SK-N-SH (cell line): ENCODE measurements at regions not wholly inside any gene's neighbourhood (a gene's known extent, or its start where the extent isn't known, plus 50 kb on each side); places are given as distances from the start of the nearest gene placed in this dataset.

ENCODE experiments used
- CTCF ChIA-PET: fragments of 300-600, 350-600 bp; formaldehyde crosslinking; extraction: SDS; loops from one replicate; lab custom pipeline; 2021; lab: Yijun Ruan, JAX
- POLR2A ChIA-PET: fragments of 350-600 bp; sonication (Branson Sonifier 250); formaldehyde crosslinking; extraction: SDS; loops from one replicate; lab custom pipeline; 2020; ENCODE audit warnings: antibody characterized with exemption, inconsistent platforms; lab: Yijun Ruan, JAX
- DNase-seq: peaks from one replicate; pipeline ENCODE4 v3.0.0; 2012
- H2AFZ ChIP-seq: fragments of 200-600 bp; sonication (generic); 2 replicates; pipeline ENCODE4 v1.8.1; 2016; ENCODE audit warnings: antibody characterized with exemption, mild to moderate bottlenecking, low read depth
- H3F3A ChIP-seq: fragments of 200-600 bp; sonication (generic); replicated peaks from 2 replicates; pipeline ENCODE3; 2016; ENCODE audit warnings: antibody characterized with exemption, mild to moderate bottlenecking; ENCODE audit not compliant: insufficient read depth
- H3K27ac ChIP-seq, 2 experiments: fragments of 200-500 bp in 1 of 2; fragments of 200-600 bp in 1 of 2; sonication (Bioruptor generic) in 1 of 2; sonication (generic), shearing (Covaris generic) in 1 of 2; 2 replicates each; pipeline versions ENCODE4 v1.5.1 to v1.6.1; 2014 to 2016; ENCODE audit warnings: low read depth in 2 of 2, inconsistent platforms in 1 of 2, low read length in 1 of 2, mild to moderate bottlenecking in 1 of 2, mixed read lengths in 1 of 2
- H3K27me3 ChIP-seq: fragments of 200-600 bp; sonication (generic), shearing (Covaris generic); 2 replicates; pipeline ENCODE4 v1.6.1; 2016; ENCODE audit warnings: mixed run types; ENCODE audit not compliant: insufficient read depth
- H3K36me3 ChIP-seq, 2 experiments: fragments of 200-500 bp in 1 of 2; fragments of 200-600 bp in 1 of 2; sonication (Bioruptor generic) in 1 of 2; sonication (generic) in 1 of 2; replicated peaks in 1 of 2; 2 replicates each; pipeline versions ENCODE3 to v1.5.1; 2014 to 2016; ENCODE audit warnings: low read length in 1 of 2, mild to moderate bottlenecking in 1 of 2; ENCODE audit not compliant: insufficient read depth in 2 of 2, control insufficient read depth in 1 of 2
- H3K4me1 ChIP-seq, 2 experiments: fragments of 200-500 bp in 1 of 2; fragments of 200-600 bp in 1 of 2; sonication (Bioruptor generic) in 1 of 2; sonication (generic), shearing (Covaris generic) in 1 of 2; 2 replicates each; pipeline versions ENCODE4 v1.5.1 to v1.6.1; 2014 to 2016; ENCODE audit warnings: low read depth in 1 of 2, low read length in 1 of 2, mixed run types in 1 of 2; ENCODE audit not compliant: insufficient read depth in 2 of 2, control insufficient read depth in 1 of 2
- H3K4me2 ChIP-seq: fragments of 200-600 bp; sonication (generic), shearing (Covaris generic); 2 replicates; pipeline ENCODE4 v1.6.1; 2017; ENCODE audit warnings: mixed run types
- H3K4me3 ChIP-seq, 2 experiments: fragments of 200-500 bp in 1 of 2; fragments of 200-600 bp in 1 of 2; sonication (Bioruptor generic) in 1 of 2; sonication (generic), shearing (Covaris generic) in 1 of 2; 2 replicates each; pipeline versions ENCODE4 v1.5.1 to v1.8.1; 2014 to 2016; ENCODE audit warnings: low read depth in 2 of 2, inconsistent platforms in 1 of 2, low read length in 1 of 2, mild to moderate bottlenecking in 1 of 2, mixed read lengths in 1 of 2, moderate library complexity in 1 of 2
- H3K79me2 ChIP-seq: fragments of 200-600 bp; sonication (generic); 2 replicates; pipeline ENCODE4 v1.8.1; 2017; ENCODE audit warnings: mild to moderate bottlenecking; ENCODE audit not compliant: insufficient read depth
- H3K9ac ChIP-seq: fragments of 200-600 bp; sonication (generic); 2 replicates; pipeline ENCODE4 v1.6.1; 2017; ENCODE audit warnings: mixed run types
- H3K9me2 ChIP-seq: fragments of 200-600 bp; sonication (generic); 2 replicates; pipeline ENCODE4 v1.6.1; 2017; ENCODE audit warnings: mixed run types
- H3K9me3 ChIP-seq: fragments of 200-600 bp; sonication (generic); 2 replicates; pipeline ENCODE4 v1.6.1; 2017; ENCODE audit warnings: mixed run types, mild to moderate bottlenecking, moderate library complexity
- H4K20me1 ChIP-seq: fragments of 200-600 bp; sonication (generic); 2 replicates; pipeline ENCODE4 v1.6.1; 2017; ENCODE audit warnings: mild to moderate bottlenecking, mixed run types; ENCODE audit not compliant: insufficient read depth
- CHD2 ChIP-seq: fragments of 150-350 bp; IDR thresholded peaks from 2 replicates; pipeline ENCODE4 v1.6.1; 2018; ENCODE audit warnings: low read length; ENCODE audit not compliant: partially characterized antibody
- EP300 ChIP-seq, 2 experiments: IDR thresholded peaks; 2 replicates each; pipeline versions ENCODE4 v1.4.0 to v1.6.1; 2012; ENCODE audit warnings: borderline replicate concordance in 1 of 2, low read depth in 1 of 2, low read length in 1 of 2
- EZH2phosphoT487 ChIP-seq: fragments of 200-600 bp; sonication (generic); IDR thresholded peaks from 2 replicates; pipeline ENCODE4 v1.6.1; 2017; ENCODE audit warnings: low read depth, mixed run types, mild to moderate bottlenecking, antibody characterized with exemption, moderate library complexity, borderline replicate concordance
- FOSL2 ChIP-seq: IDR thresholded peaks from 2 replicates; pipeline ENCODE4 v1.4.0; 2012; ENCODE audit warnings: low read depth, mild to moderate bottlenecking, moderate library complexity, borderline replicate concordance
- FOXJ3 ChIP-seq: sonication (generic); formaldehyde crosslinking; IDR thresholded peaks from 2 replicates; pipeline ENCODE4 v1.5.1; 2020; ENCODE audit warnings: mild to moderate bottlenecking, missing genetic modification reagents
- GABPA ChIP-seq: IDR thresholded peaks from 2 replicates; pipeline ENCODE4 v1.4.0; 2012; ENCODE audit warnings: low read depth, mild to moderate bottlenecking
- GATA2 ChIP-seq: sonication (generic); formaldehyde crosslinking; IDR thresholded peaks from 2 replicates; pipeline ENCODE4 v1.5.0; 2020; ENCODE audit warnings: mild to moderate bottlenecking, missing genetic modification reagents
- MEF2A ChIP-seq: IDR thresholded peaks from 2 replicates; pipeline ENCODE4 v1.4.0; 2012; ENCODE audit warnings: low read depth, borderline replicate concordance
- MXI1 ChIP-seq: IDR thresholded peaks from 2 replicates; pipeline ENCODE4 v1.6.1; 2012; ENCODE audit warnings: mild to moderate bottlenecking, low read depth, low read length, improper control_type of control experiment
- NFIC ChIP-seq: IDR thresholded peaks from 2 replicates; pipeline ENCODE4 v1.4.0; 2012; ENCODE audit warnings: borderline replicate concordance
- NRF1 ChIP-seq: IDR thresholded peaks from 2 replicates; pipeline ENCODE4 v1.6.1; 2012; ENCODE audit warnings: low read depth, mild to moderate bottlenecking, low read length
- POLR2AphosphoS5 ChIP-seq: IDR thresholded peaks from 2 replicates; pipeline ENCODE4 v1.6.1; 2012; ENCODE audit warnings: low read depth, low read length
- SIN3A ChIP-seq: IDR thresholded peaks from 2 replicates; pipeline ENCODE4 v1.6.1; 2012; ENCODE audit warnings: low read depth, mild to moderate bottlenecking, low read length, moderate library complexity, borderline replicate concordance
- SMC3 ChIP-seq: IDR thresholded peaks from 2 replicates; pipeline ENCODE4 v1.6.1; 2012; ENCODE audit warnings: low read depth, low read length, improper control_type of control experiment
- TCF12 ChIP-seq: IDR thresholded peaks from 2 replicates; pipeline ENCODE4 v1.4.0; 2012
- TEAD4 ChIP-seq: IDR thresholded peaks from 2 replicates; pipeline ENCODE4 v1.4.0; 2012; ENCODE audit warnings: mild to moderate bottlenecking, borderline replicate concordance; ENCODE audit not compliant: insufficient read depth
- YY1 ChIP-seq: IDR thresholded peaks from 2 replicates; pipeline ENCODE4 v1.4.0; 2012; ENCODE audit warnings: low read depth, mild to moderate bottlenecking
- WGBS: methylation state at CpG from one replicate; pipeline ENCODE4 v1.1.6; 2017; ENCODE audit warnings: low lambda C conversion rate; 5-methylcytosine and 5-hydroxymethylcytosine counted together
- TF ChIP-seq, protein P1 (sequence below): IDR thresholded peaks from 2 replicates; pipeline ENCODE4 v1.4.0; 2012; ENCODE audit warnings: low read depth, borderline replicate concordance
- TF ChIP-seq, protein P2 (sequence below): IDR thresholded peaks from 2 replicates; pipeline ENCODE4; 2012
- TF ChIP-seq, protein P3 (sequence below): fragments of 150-350 bp; IDR thresholded peaks from 2 replicates; pipeline ENCODE4 v1.6.1; 2017; ENCODE audit warnings: antibody characterized with exemption, low read length, low read depth, borderline replicate concordance

DNA sequence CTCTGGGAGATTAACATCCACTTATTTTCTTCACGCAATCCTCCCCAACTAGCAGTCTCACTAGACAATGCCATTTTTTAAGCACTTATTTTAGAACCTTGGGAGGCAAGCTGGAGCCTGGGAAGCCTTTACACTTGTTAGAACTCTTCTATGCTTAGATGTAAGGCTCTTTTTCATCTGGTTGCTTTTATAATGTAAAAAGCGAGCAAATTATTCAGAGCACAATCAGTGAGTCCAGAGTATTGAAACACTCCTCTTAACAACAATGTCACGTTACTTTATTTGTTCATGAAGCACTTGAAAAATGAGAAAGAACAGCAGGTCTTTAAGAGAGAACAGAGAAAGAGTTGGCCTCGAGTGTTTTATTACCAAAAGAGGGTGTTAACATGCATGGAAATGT lies 84.1 kb upstream of the SLC8A1 start:
- Histone ChIP-seq H3K9me3 (no peaks in the 10 kb centered on the region), H3K27me3 (no peaks in the 10 kb centered on the region)
- CTCF ChIA-PET, result interaction anchor here (1.6 kb wide), 1 partner anchor 48 kb away, joined by 3 read pairs; no protein-coding TSS in a partner anchor
- TF ChIP-seq SMC3, result no peak
- TF ChIP-seq TEAD4, result no peak
- no peak for TF ChIP-seq MEF2A
- TF ChIP-seq, all 33 proteins: peak for 0
- no peaks in the 10 kb centered on the region for H3K4me1 ChIP-seq
- H3K9me2 ChIP-seq, result no peaks in the 10 kb centered on the region
- H3K4me2 ChIP-seq, result no peak overlapping the region
- no peak overlapping the region for H3K9ac ChIP-seq
- POLR2A ChIA-PET, result no interaction called here
- DNase-seq, result no peak
- no peaks in the 10 kb centered on the region for H4K20me1 ChIP-seq
- H3K4me3 ChIP-seq, result no peak overlapping the region
- no peaks in the 10 kb centered on the region for H3K79me2 ChIP-seq
- no peaks in the 10 kb centered on the region for H3F3A ChIP-seq
- no peak overlapping the region for H3K27ac ChIP-seq
- no peaks in the 10 kb centered on the region for H3K36me3 ChIP-seq
- 49% methylated on average over 4 of the region's 4 CpGs for WGBS
- no peak overlapping the region for H2AFZ ChIP-seq

DNA sequence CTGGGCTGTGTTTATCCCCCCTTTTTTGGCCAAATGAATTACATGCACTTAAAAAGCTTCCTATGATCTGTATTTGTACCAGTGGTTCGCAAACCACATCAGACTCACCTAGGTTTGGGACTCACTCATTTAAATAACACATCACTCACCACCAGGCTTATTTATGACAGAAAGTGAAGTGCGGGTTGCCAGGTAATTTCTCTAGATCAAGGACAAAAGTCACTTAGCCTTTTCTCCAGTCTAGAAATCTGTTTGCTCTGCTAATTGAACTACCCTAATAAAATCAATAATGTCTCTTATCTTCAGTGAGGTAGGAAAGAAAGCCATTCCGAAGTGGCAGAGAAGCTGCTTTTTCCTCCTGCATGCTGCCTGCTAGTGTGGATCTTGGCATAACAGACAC lies 88.1 kb upstream of the SLC8A1 start:
- Histone ChIP-seq H3K9me2 (no peaks in the 10 kb centered on the region), H3K27me3 (no peaks in the 10 kb centered on the region), H3F3A (no peaks in the 10 kb centered on the region), H2AFZ (no peak overlapping the region), H3K9ac (no peak overlapping the region), H3K9me3 (no peaks in the 10 kb centered on the region), H3K79me2 (no peaks in the 10 kb centered on the region), H4K20me1 (no peaks in the 10 kb centered on the region), H3K4me2 (no peak overlapping the region), H3K27ac (no peak overlapping the region), H3K4me3 (no peak overlapping the region), H3K4me1 (no peaks in the 10 kb centered on the region), H3K36me3 (no peaks in the 10 kb centered on the region)
- ChIA-PET CTCF (interaction anchor here (0.6 kb wide), 1 partner anchor 10 kb away, joined by 3 read pairs; no protein-coding TSS in a partner anchor), POLR2A (no interaction called here)
- no peak for DNase-seq
- TF ChIP-seq MEF2A (no peak), SIN3A (no peak), EZH2phosphoT487 (no peak), TEAD4 (no peak), TCF12 (no peak), GABPA (no peak), FOXJ3 (CRISPR knock-in tag) (no peak), NFIC (no peak), FOSL2 (no peak), YY1 (no peak), CHD2 (no peak), SMC3 (no peak), POLR2AphosphoS5 (no peak), NRF1 (no peak), EP300 (IDR thresholded peaks at IDR 0.05; ENCODE audit: borderline replicate concordance in 1 of 2, low read depth in 1 of 2, low read length in 1 of 2) (no peak), GATA2 (no peak), MXI1 (no peak)
- TF ChIP-seq, protein P1, sequence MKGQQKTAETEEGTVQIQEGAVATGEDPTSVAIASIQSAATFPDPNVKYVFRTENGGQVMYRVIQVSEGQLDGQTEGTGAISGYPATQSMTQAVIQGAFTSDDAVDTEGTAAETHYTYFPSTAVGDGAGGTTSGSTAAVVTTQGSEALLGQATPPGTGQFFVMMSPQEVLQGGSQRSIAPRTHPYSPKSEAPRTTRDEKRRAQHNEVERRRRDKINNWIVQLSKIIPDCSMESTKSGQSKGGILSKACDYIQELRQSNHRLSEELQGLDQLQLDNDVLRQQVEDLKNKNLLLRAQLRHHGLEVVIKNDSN, result no peak
- TF ChIP-seq, protein P2, sequence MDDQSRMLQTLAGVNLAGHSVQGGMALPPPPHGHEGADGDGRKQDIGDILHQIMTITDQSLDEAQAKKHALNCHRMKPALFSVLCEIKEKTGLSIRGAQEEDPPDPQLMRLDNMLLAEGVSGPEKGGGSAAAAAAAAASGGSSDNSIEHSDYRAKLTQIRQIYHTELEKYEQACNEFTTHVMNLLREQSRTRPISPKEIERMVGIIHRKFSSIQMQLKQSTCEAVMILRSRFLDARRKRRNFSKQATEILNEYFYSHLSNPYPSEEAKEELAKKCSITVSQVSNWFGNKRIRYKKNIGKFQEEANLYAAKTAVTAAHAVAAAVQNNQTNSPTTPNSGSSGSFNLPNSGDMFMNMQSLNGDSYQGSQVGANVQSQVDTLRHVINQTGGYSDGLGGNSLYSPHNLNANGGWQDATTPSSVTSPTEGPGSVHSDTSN, result no peak
- TF ChIP-seq, protein P3, sequence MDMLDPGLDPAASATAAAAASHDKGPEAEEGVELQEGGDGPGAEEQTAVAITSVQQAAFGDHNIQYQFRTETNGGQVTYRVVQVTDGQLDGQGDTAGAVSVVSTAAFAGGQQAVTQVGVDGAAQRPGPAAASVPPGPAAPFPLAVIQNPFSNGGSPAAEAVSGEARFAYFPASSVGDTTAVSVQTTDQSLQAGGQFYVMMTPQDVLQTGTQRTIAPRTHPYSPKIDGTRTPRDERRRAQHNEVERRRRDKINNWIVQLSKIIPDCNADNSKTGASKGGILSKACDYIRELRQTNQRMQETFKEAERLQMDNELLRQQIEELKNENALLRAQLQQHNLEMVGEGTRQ, result no peak
- WGBS, result 83% methylated on average over 3 of the region's 3 CpGs
